Frontal cortex (tissue), 3 donors: ENCODE measurements at regions not wholly inside any gene's neighbourhood (a gene's known extent, or its start where the extent isn't known, plus 50 kb on each side); places are given as distances from the start of the nearest gene placed in this dataset.
"Not testable (repeated sequence)": the region's sequence is repeated elsewhere in the genome, so short reads cannot be mapped to it uniquely, and the experiment has no call there.

Experiments
- DNase-seq, 2 donors: peaks; one replicate each; pipeline ENCODE4 v3.0.0; 2012; ENCODE audit warnings: low spot score in 2 of 2
- FAIRE-seq: peaks from 2 replicates; lab custom pipeline; 2012; peaks lifted over from hg19 to GRCh38; lab: Jason Lieb, UNC
- donor health status: control.
- donor health status: control.
- donor health status: control.

DNA sequence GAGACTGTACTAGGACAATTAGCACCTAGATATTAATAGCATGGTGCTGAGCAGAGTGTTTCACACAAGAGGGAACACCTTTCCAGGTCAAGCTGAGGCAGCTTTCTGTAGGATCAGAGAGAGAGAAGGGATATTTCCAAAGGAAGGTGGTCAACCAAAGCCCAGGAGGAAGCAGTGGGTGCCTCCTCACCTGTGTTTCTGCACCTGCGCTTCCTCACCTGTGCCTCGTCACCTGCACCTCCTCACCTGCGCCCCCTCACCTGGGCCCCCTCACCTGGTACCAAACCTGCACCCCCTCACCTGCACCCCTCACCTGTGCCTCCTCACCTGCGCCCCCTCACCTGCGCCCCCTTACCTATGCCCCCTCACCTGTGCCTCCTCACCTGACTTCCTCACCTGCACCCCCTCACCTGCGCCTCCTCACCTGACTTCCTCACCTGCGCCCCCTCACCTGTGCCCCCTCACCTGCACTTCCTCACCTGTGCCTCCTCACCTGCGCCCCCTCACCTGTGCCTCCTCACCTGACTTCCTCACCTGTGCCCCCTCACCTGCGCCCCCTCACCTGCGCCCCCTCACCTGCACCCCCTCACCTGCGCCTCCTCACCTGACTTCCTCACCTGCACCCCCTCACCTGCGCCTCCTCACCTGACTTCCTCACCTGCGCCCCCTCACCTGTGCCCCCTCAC, 67.9 kb downstream of the TTLL2 start:
- DNase-seq (no peak), FAIRE-seq (no peak)

DNA sequence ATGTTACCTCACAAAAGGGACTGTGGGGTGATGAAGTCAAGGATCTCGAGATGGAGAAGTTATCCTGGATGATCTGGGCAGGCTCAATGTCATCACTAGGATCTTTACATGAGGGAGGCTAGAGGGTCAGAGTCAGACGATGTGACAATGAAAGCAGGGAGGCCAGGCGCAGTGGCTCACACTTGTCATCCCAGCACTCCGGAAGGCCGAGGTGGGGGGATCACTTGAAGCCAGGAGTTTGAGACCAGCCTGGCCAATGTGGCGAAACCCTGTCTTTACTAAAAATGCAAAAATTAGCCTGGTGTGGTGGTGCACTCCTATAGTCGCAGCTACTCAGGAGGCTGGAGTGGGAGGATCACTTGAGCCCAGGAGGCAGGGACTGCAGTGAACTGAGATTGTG, 68.8 kb downstream of the TTLL2 start:
- DNase-seq (no peak), FAIRE-seq (no peak)

DNA sequence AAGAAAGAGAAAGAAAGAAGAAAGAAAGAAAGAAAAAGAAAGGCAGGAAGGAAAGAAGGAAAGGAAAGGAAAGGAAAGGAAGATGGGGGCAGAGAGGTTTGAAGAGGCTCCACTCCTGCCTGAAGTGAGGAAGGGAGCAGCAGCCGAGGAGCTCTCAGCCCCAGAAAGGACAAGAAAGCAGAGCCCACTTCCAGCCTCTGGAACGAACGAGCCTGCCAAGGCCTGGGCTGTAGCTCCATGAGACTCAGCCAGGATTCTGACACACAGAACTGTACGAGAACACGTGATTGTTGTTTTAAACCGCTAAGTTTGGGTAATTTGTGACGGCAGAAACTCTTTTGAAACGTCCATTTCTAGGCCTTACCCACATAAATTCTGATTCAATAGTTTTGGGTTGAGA, 69.5 kb downstream of the TTLL2 start:
- no peak for FAIRE-seq
- no peak for DNase-seq

DNA sequence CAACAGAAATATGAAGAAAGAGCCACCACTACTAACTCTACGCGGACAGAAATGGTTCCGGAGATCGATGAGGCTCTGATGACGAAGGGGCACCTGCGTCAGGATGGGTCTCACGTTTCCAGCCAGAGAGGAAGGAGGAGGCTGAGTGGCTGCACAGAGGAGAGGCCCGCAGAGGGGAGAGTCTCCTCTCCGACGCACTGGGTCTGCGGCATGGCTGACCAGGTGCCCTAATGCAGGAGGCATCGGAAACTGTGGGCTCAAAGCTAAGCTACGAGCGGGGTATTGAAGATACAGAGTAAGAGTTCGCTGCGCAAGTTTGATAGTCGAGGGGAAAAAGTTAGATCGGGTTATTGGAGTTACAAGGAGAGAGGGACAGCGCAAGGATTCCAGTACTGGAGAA, 69.9 kb downstream of the TTLL2 start:
- no peak for DNase-seq
- FAIRE-seq, result no peak

DNA sequence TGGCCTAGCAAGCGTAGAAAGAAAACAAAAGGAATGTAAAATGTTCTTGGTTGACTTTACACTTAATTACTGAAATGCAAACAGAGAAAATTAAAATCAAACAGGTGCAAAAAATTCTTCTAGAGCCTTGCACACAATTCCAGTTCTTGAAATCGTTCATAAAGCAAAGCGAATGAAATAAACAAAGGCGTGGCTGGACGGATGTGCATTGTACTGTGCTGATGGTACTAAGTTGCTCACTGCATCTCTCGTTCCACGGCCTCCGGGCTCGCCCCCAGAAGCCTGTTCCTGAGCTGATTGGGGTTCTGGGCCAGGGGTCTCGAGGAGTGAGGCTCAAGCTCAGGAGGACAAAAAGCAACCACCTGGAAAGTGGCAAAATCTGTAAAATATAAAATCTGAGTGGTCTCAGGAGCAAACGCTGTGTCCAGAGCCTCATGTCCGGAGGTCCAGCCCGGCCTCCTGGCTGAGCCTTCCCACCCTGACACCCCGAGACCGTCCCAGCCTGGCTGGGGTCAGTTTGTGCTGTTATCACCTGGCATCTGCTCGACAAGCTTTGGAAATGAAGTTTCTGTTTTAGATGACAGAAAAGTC, 71.3 kb downstream of the TTLL2 start:
- FAIRE-seq (no peak), DNase-seq (no peak)

DNA sequence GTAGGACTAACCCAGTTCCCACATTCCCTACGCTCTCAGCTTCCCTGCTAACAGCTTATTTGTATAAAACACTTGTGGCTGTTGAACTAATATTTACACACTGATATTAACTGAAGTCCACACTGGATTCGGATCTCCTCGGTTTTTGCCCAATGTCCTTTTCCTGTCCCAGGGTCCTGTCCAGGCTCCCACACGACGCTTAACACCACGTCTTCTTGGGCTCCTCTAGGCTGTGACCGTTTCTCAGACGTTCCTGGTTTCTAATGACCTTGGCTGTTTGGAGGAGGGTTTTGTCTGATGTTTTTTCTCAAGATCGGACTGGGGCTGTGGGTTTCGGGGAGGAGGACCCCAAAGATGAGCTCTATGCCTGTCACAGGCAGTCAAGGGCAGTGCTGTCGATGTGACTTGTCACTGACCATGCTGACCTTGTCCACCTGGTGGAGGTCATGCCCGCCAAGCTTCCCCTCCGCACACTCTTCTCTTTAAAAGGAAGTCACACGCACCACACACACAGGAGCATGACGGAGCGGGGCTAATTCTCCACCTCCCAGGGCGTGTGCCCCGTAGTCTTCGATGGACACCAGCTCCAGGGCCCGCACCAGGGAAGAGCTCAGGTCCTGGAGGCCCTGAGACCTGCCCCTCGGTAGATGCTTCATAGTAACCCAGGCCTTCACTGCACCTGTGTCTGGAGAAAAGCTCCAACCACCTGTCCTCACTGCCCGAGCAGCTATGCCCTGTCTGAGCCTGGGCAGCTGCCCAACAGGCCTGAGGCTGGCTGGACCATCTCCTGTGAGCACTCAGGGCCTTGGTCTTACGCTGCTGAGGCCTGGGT, 72.0 kb downstream of the TTLL2 start:
- DNase-seq (no peak), FAIRE-seq (no peak)

DNA sequence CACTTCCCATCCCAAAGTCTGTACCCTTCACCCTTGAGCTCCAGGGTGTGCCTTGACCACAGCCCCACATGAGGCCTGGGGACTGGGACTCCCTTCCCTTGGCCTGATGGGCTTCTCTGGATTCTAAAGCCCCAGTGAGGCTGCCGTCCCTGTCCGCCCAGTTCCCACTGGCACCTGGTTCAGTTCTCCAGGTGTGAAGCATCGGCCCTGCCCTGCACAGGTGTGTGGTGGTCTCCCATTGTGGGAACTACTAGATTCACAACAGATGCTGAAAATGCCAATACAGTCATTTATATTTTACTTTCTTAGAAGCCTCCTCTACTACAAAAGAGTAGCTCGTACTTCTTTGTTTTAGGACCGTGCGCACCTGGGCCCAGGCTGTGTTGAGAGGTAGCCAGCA, 72.8 kb downstream of the TTLL2 start:
- FAIRE-seq, result no peak
- no peak for DNase-seq

DNA sequence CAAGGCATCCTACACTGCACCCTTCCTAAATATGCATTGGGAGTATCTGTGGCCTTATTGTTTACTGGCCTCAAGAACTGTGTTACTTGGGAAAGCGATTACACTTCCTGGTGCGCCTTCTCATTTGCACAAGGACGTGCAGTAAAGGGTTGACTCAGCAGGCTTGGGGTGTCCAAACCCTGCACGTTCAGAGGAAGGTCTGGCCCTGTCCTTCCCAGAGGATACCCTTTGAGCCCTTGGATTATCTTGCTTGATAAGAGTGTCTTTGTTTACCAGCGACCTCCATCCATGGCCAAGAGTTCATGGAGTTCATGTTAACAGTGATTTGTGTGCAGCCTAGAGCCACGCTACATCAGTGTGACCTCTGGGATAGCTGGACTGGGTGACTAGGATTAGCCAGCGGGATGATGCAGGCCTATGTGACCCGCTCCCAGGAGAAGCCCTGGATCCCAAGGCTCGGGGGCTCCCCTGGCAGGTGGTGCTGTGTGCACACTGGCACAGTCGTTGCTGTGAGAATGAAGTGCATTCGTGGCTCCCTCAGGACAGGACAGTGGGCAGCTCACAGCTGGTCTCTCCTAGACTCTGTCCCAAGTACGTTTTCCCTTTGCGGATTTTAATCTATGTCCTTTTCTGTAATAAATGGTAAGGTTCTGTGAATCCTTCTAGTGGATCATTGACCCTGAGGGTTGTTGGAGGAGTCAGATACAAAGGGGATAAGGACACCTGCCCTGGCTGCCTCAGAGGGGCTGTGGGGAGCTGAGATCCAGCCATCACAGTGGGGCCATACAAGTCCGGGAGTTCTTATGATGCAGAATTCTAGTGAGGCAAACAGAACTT, 73.5 kb downstream of the TTLL2 start:
- DNase-seq (no peak), FAIRE-seq (no peak)

DNA sequence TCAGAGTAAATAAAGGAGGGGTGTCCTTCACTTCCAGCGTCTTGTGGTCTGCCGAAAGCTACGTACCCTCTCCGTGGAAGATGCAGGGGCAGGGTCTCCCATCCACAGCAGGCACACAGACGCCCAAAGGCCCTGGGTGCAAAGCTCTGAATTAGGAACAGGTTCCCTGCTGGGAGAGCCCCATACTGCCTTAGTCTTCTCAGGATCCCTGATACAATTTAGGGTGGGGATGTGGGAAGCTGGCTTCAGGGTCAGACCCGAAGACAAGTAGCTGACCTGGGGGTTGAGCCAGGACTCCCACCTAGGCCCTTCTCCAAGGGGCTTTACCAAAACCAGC, 74.1 kb downstream of the TTLL2 start:
- DNase-seq (no peak), FAIRE-seq (no peak)

DNA sequence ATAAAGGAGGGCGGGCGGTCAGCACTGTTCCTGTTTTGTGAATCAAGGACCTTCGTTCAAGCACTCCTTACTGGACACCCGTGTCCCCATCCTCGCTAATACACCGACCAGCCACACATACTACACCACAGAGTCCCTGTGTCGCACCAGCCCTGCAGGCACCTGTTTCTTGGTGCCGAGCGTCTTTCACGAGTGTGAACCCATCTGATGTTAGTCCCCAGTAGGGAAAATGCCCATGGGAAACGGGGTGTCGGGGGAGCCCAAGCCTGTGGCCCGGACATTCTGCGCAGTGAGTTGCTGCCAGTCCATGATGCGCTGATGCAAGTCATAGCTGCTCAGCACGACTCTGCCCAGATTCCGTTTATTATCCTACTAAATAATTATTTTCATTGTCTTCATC, 74.7 kb downstream of the TTLL2 start:
- FAIRE-seq (no peak), DNase-seq (no peak)

DNA sequence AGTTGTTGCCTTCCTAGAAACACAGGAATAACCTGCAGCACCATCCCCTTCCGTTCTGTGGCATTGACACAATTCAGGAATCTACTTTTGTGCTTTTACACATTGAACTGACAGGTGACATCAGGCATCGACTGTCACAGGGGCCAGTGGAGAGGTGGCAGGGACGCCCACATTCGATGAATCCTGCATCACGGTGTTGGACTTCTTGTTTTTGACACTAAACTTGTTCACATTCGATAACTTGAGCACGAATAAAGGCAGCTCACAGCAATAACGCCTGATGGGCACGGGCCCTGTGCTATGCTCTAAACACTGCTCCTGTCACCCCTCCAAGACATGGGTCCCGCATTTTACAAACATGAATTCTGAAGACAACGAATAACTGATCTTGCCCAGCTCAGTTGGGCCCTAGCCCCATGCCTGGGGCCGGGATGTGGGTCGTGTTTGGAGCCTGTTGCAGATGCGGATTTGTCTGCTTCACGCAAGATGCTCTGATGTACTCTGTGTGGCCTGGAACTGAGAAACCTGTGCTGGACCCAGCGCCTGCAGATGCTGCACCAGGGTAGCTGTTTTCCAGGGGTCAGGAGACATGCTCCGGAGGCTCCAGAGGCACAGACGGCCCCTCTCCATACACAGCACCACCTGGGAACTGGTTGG, 75.7 kb downstream of the TTLL2 start:
- FAIRE-seq (no peak), DNase-seq (no peak)

DNA sequence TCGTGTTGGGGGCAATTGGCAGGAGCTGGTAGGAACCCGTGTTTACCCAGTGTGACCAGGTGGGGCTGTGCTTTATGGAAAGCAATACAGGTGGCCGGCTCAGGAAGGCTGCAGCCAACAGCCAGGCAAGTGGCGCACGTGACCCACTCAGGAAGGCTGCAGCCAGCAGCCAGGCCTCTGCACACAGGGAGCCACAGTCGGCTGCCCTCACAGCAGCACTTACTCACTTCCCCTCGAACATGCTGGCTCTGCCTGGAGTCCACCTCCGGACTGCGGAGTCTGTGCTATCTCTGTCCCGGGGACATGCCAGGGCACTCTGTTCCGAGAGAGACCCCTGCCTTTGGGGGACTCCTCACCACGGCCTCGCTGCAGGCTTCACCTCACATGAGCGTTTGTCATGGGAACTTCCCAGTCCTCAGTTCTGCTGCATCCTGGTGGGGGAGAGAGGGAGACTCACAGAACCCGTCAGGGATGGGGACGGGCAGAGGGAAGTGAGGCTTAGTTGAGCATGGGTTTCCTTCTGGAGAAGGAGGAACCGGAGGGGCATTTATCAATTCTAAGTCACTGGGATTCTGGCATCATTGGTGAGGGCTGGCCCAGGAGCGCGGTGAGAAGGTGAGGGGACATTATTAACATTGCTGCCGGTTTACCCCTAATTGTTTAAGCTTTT, 76.8 kb downstream of the TTLL2 start:
- DNase-seq (no peak), FAIRE-seq (no peak)

DNA sequence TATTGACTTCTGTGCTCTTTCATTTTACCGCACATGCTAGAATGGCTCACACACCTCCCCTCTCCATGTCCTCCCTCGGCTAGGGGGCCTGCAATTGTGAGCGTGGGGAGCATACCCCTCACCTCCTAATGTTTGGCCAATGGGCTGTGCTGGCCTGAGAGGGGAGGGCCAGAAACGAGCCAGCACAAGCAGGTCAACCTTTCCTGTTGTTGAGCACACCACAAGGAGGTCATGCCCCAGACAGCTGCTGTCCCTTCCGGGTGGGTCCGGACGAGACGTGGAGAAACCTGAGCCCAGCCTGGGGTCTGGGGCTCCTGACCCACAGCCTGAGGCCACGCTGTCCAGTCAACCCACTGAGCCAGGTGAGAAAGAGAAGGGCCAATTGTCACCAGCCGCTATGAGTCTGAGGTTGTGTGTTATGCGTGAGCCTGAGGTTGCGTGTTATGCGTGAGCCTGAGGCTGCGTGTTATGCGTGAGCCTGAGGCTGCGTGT, 77.4 kb downstream of the TTLL2 start:
- no peak for FAIRE-seq
- DNase-seq, result no peak

DNA sequence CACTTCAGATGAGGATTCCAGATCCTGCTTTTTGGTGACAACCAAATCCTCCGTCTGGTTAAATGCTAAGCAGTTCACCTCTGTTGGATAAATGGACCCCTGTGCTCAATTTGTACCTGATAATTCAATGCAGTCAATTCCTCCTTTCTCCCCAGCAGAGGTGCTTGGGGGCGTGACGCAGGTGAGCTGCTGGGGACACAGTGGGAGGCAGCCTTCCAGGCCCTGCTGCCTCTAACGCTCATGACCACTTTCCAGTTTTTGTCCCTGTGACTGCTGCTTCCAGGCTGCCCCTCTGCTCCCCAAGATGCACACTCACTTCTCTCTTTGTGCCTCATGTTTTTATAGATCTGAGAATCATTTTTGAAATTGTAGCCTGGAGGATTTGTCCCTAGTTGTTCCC, 78.5 kb downstream of the TTLL2 start:
- no peak for FAIRE-seq

DNA sequence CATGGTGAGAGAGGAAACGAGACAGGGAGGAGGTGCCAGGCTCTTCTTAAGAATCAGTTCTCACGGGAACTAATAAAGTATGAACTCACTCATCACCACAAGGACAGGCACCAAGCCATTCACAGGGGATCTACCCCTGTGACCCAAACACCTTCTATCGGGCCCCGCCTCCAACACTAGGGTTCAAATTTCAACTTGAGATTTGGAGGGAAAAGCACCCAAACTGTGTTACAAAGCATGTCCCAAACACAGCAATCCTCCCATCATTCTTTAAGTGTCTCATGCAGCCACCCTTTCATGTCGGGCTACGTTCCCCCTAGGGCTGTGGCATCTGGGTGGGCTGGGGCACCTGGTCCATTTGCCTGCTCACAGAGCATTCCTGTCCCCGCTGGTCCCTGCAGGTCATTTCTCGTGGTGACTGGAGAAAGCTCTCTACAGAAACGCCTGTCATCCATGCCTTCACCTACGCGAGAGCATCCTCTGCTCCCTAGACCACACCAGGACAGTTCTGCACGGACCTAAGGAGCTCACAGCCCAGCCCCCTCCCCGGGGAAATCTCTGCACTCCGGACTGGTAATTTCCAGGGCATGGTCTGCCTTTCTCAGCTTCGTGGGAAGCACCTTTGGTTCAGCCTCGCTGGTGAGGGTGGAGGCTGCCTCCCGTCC, 79.6 kb downstream of the TTLL2 start:
- FAIRE-seq (no peak), DNase-seq (no peak)

More for the DNA sequence above, 78.5 kb downstream of the TTLL2 start:
- DNase-seq, result no peak

DNA sequence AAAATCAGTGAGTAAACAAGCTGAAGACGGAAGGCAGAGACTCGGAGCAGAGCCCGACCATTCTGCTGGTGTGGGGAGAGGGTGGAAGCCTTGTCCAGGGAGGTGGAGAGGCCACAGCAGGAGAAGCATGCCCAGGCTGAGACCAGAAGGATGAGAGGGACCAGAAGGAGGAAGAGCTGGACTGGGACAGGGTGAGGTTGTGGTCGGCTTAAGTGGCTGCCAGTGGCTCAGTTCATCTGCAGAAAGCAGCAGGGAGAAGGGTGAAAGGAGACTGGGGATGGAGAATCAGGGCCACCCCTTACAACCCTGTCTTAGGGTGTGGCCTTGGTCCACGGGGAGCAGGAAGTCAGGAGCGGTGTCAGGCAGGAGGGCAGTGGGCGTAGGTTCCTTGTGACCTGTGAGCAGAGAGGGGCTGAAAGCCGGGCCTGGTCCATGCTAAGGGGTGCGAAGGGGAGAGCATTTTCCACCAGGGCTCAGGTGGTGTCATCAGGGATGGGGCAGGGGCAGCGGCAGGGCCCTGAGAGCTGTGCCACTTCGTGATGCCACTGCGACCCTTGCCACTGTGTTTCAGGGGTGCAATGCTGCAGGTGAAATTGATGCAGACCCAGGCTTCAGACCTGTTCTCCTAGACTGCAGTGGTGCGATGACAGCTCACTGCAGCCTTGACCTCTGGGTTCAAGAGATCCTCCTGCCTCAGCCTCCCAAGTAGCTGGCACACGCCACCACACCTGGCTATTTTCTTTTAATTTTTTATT, 81.1 kb downstream of the TTLL2 start:
- DNase-seq, result no peak
- FAIRE-seq, result no peak

DNA sequence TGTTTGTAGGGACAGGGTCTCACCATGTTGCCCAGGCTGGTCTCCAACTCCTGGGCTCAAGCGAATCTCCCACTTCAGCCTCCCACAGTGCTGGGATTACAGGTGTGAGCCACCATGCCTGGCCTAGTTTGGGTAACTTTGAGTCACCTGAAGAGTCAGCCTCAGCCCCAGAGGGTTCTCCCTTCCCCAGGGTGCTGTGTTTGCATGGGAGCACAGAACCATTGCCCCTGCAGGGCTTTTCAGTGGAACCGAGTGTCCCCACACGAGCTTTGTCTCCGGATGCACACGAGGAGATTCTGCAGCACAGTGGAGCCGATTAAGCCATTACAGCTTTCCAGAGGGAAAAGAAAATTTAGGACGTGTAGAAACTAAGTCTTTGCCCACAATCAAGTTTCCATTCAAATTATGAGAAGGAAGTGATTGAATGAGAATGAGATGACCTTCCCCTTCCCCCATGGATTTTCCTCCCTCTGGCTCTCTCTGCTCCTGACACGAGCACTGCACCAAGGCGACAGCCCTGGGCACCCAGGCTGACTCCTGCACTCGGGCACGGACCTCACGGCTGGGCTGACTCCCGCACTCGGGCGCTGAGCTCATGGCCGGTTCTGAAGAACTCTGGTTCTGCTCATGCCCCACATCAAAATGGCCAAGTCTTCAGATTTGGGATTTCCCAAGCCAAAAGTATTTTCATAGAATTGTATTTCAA, 81.8 kb downstream of the TTLL2 start:
- DNase-seq, FAIRE-seq: not testable (repeated sequence)
